ENCODE measurements at regions not wholly inside any gene's neighbourhood (a gene's known extent, or its start where the extent isn't known, plus 50 kb on each side); places are given as distances from the start of the nearest gene placed in this dataset.

DNA sequence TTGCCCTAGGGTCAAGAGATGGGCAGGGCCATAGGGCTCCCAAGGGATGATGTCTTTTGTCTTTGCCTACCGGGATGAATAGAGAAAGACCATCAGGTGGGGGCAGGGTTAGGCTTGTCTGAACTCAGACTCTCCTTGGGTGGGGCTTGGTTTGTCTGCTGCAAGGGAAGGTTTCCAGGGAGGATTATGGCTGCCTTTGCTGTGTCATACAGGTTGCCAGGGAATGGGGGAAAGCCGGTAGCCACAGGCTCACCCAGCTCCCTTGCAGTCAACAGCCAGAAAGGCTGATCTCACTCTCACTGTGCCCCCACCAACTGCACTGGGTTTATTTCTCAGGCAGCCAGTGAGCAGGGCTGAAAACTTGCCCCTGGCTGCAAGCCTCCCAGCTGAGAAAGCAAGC is 253.2 kb downstream of the POLR1F start:
- Histone ChIP-seq H3K4me3 (ENCODE audit: extremely low read depth in 1 of 4, insufficient read depth in 2 of 4, low read depth in 3 of 4, low read length in 4 of 4) (no peak overlapping the region), H3K79me1 (ENCODE audit: low read depth, low read length) (no peaks in the 10 kb centered on the region), H4K5ac (ENCODE audit: insufficient read length, low read depth, low read length) (no peak overlapping the region), H3K56ac (replicated peaks; ENCODE audit: insufficient read length, low read depth, low read length) (no peak overlapping the region), H2BK120ac (replicated peaks; ENCODE audit: low read depth, low read length) (no peak overlapping the region), H4K20me1 (replicated peaks in 1 of 2; ENCODE audit: control insufficient read depth in 1 of 2, insufficient read depth in 2 of 2, low read length in 2 of 2) (no peaks in the 10 kb centered on the region), H4K8ac (ENCODE audit: extremely low read depth, insufficient read depth, low read length) (peak overlapping the region; percentile 36; the same call in 1 of the 2 replicates), H3K79me2 (ENCODE audit: control insufficient read depth in 1 of 2, insufficient read depth in 2 of 2, low read length in 2 of 2) (no peaks in the 10 kb centered on the region), H3K14ac (ENCODE audit: insufficient read length) (no peak overlapping the region), H2BK15ac (ENCODE audit: low read length) (no peak overlapping the region), H3K9ac (replicated peaks in 1 of 4; ENCODE audit: extremely low read depth in 1 of 4, low read depth in 3 of 4, low read length in 3 of 4) (no peak overlapping the region), H3K36me3 (ENCODE audit: control insufficient read depth in 2 of 4, insufficient read depth in 4 of 4, low read length in 3 of 4) (no peaks in the 10 kb centered on the region), H3K4ac (replicated peaks; ENCODE audit: insufficient read length, low read depth, low read length) (no peak overlapping the region), H3K27ac (ENCODE audit: low read depth, low read length) (no peak overlapping the region), H2AK5ac (ENCODE audit: low read depth, low read length) (no peak overlapping the region), H3K4me1 (replicated peaks in 1 of 4; ENCODE audit: control insufficient read depth in 3 of 4, insufficient read depth in 4 of 4, low read length in 3 of 4) (no peaks in the 10 kb centered on the region), H4K91ac (replicated peaks; ENCODE audit: insufficient read length, low read length) (no peak overlapping the region), H2AFZ (ENCODE audit: low read length) (no peak overlapping the region), H3K23ac (ENCODE audit: insufficient read length) (no peak overlapping the region), H3K27me3 (replicated peaks in 1 of 4; ENCODE audit: control insufficient read depth in 3 of 4, extremely low read depth in 1 of 4, insufficient read depth in 3 of 4, low read length in 3 of 4) (no peaks in the 10 kb centered on the region), H2BK12ac (ENCODE audit: low read depth, low read length) (no peak overlapping the region), H3K9me3 (ENCODE audit: insufficient read depth in 2 of 2, low read depth in 1 of 2, low read length in 1 of 2) (no peaks in the 10 kb centered on the region), H2BK20ac (ENCODE audit: low read length) (no peak overlapping the region), H3K4me2 (ENCODE audit: insufficient read depth in 1 of 2, low read depth in 2 of 2, low read length in 2 of 2) (no peak overlapping the region), H3K23me2 (ENCODE audit: low read depth, low read length) (no peaks in the 10 kb centered on the region), H2BK5ac (ENCODE audit: low read depth, low read length) (no peak overlapping the region), H3K18ac (ENCODE audit: extremely low read depth, low read length) (no peak overlapping the region)
- 43% methylated on average over 2 of the region's 2 CpGs; no CpG with 5 or more reads in 1 of the 2 experiments for WGBS, 2 experiments (ENCODE audit: extremely low coverage in 1 of 2, insufficient coverage in 1 of 2, insufficient read length in 1 of 2, insufficient replicate concordance in 2 of 2, low coverage in 1 of 2, low lambda C conversion rate in 2 of 2, missing lambda C conversion rate in 1 of 2)
- CTCF ChIA-PET (ENCODE audit: partially characterized antibody) = no interaction called here
- DNase-seq (ENCODE audit: low read depth in 1 of 2, low spot score in 2 of 2) = no peak
- FAIRE-seq = no peak
- POLR2A ChIA-PET (ENCODE audit: partially characterized antibody) = no interaction called here
- no peak for TF ChIP-seq HDAC6 (IDR thresholded peaks at IDR 0.05; ENCODE audit: low read depth, low read length)
- TF ChIP-seq MAFK (IDR thresholded peaks at IDR 0.05; ENCODE audit: low read depth, low read length) = no peak
- no peak for TF ChIP-seq JUN (IDR thresholded peaks at IDR 0.05; ENCODE audit: low read depth, low read length)
- no peak for TF ChIP-seq POLR2AphosphoS5 (IDR thresholded peaks at IDR 0.05; ENCODE audit: low read depth, low read length)
- no peak for TF ChIP-seq CHD2 (IDR thresholded peaks at IDR 0.05; ENCODE audit: low read length)
- TF ChIP-seq, protein P1, sequence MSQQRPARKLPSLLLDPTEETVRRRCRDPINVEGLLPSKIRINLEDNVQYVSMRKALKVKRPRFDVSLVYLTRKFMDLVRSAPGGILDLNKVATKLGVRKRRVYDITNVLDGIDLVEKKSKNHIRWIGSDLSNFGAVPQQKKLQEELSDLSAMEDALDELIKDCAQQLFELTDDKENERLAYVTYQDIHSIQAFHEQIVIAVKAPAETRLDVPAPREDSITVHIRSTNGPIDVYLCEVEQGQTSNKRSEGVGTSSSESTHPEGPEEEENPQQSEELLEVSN (IDR thresholded peaks at IDR 0.05) = no peak
- TF ChIP-seq, protein P2, sequence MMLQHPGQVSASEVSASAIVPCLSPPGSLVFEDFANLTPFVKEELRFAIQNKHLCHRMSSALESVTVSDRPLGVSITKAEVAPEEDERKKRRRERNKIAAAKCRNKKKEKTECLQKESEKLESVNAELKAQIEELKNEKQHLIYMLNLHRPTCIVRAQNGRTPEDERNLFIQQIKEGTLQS (IDR thresholded peaks at IDR 0.05; ENCODE audit: insufficient read depth, low read depth, low read length) = no peak
- TF ChIP-seq SUZ12 (IDR thresholded peaks at IDR 0.05; ENCODE audit: low read length) = no peak
- no peak for TF ChIP-seq EP300 (IDR thresholded peaks at IDR 0.05; ENCODE audit: borderline replicate concordance in 1 of 2, low read depth in 2 of 2, low read length in 2 of 2)
- TF ChIP-seq, protein P3, sequence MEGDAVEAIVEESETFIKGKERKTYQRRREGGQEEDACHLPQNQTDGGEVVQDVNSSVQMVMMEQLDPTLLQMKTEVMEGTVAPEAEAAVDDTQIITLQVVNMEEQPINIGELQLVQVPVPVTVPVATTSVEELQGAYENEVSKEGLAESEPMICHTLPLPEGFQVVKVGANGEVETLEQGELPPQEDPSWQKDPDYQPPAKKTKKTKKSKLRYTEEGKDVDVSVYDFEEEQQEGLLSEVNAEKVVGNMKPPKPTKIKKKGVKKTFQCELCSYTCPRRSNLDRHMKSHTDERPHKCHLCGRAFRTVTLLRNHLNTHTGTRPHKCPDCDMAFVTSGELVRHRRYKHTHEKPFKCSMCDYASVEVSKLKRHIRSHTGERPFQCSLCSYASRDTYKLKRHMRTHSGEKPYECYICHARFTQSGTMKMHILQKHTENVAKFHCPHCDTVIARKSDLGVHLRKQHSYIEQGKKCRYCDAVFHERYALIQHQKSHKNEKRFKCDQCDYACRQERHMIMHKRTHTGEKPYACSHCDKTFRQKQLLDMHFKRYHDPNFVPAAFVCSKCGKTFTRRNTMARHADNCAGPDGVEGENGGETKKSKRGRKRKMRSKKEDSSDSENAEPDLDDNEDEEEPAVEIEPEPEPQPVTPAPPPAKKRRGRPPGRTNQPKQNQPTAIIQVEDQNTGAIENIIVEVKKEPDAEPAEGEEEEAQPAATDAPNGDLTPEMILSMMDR (IDR thresholded peaks at IDR 0.05; ENCODE audit: control extremely low read depth in 1 of 3, insufficient read depth in 1 of 3, low read depth in 1 of 3, low read length in 3 of 3) = no peak
- no peak for TF ChIP-seq KDM5A (IDR thresholded peaks at IDR 0.05; ENCODE audit: low read length)

All from H1 (cell line).